ENCODE measurements at regions not wholly inside any gene's neighbourhood (a gene's known extent, or its start where the extent isn't known, plus 50 kb on each side); places are given as distances from the start of the nearest gene placed in this dataset.

DNA sequence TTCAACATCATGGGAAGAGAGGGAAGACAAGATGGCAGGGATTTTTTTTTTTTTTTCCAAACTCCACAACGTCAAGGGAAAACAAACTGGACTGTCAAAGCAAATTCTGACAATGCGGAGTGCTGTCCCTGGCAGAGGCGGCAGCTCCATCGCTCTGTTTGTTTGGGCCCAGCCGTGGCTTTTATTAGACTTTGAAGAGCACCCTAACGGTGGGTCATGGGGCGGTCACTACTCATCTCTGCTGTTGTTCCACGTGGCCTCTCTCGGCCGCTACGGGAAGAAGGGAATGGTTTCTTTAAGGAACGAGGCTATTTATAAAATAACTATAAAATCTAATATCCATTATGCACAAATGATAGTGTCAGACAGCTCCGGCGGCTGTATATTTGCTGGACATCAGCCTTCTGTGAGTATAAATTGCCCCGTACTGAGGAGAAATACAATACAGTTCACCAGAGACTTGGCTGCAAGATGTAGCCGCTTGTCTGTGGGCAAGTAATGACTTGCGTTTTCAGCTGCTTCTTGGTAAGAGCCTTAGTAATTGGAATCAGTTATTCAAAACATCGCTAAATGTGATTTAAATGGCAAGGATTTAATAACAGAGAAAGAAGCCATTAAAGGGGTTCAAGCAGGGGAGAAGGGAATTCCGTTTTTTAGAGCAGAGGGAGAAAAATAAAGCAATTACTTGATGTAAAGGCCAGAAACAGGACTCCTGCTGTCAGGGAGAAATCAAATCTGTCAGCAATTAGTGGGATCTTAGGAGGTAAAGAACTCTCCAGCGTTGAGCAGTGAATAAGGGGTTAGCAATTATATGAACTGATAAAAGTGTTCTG, 61.7 kb upstream of the RAB11FIP2 start:
- no peak for DNase-seq (ENCODE audit: extremely low read depth, low read depth, low spot score)

DNA sequence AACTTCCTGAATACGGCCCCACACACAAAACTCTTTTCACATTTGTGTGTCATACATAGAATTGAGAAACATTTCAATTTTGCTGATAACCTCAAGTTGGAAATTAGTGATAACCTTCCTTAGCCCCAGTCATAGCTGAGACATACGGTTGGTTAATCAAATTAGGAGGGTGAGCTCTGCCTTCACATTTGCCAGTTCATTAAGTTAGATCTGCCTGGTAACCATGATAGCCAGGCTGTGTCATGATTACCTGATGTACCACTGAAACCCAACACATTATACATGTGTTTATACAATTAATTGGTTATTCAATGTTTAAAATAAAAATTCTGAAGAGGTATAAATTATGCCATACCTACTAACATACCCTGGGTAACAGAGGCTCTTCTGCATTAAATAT, 60.8 kb upstream of the RAB11FIP2 start:
- DNase-seq (ENCODE audit: extremely low read depth, low read depth, low spot score), result no peak

DNA sequence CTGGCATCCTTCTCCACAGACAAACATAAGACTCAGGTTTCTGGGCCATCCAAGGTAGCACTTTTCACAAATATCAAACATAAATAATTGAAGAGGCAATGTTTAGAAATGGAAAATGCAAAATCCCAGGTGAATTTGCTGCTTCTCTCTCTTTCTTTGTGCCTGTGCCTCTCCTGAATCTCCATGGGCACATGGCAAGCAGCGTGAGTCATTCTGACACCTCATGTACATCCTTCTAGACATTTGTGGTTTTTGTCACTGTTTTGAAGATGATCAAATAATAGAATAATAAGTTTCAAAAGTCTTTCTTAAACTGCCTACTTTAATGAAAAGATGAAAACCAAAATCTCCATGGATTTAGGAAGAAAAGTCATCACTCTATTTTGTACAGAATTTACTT, 60.3 kb upstream of the RAB11FIP2 start:
- no peak for DNase-seq (ENCODE audit: extremely low read depth, low read depth, low spot score)

DNA sequence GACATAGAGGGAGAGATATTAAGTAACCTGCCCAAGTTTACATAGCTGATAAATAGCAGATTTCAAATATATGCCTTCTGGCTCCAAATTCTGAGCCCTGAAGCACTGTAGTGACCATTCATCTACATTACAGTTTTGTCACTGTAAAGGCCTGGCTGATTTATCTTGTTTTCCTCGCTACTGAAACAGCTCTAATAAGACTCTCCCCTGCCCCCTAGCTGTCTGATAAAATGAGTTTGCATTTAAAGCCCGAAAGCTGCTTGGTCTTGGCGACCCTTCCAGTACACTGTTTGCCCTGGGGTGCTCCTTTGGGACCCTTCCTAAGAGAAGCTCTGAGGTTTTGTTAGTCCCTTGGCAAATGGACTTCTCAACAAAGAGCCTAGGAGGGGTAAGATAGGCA, 59.7 kb upstream of the RAB11FIP2 start:
- DNase-seq (ENCODE audit: extremely low read depth, low read depth, low spot score), result no peak

- DNase-seq (ENCODE audit: extremely low read depth, low read depth, low spot score), result no peak
These were observed 55.4 kb upstream of the RAB11FIP2 start for GRCh38 chr10:118102121-118102520.

- no peak for DNase-seq (ENCODE audit: extremely low read depth, low read depth, low spot score)
These were observed 54.8 kb upstream of the RAB11FIP2 start for GRCh38 chr10:118101501-118101900.

Measured in glomerular endothelial cell (primary cell).